ENCODE measurements at regions not wholly inside any gene's neighbourhood (a gene's known extent, or its start where the extent isn't known, plus 50 kb on each side); places are given as distances from the start of the nearest gene placed in this dataset.

DNA sequence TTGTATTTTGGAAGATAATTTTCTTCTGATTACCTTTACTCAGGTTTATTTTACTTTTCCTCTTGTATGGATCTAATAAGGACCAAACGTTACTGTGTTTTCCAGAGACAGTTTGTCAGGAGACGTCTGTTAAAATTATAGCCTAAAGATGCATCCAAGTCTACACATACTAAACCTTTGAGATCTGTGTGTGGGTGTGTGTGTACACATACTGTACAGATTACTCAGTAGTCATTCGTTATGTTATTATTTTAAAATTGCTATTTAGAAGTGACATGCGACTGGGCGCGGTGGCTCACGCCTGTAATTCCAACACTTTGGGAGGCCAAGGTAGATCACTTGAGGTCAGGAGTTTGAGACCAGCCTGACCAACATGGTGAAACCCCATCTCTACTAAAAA, 51.6 kb upstream of the CNTLN start:
- no peaks in the 10 kb centered on the region for H3K9me3 Mint-ChIP-seq
- ChIA-PET POLR2A (no interaction called here), CTCF (no interaction called here)
- H3K36me3 Mint-ChIP-seq (ENCODE audit: low read depth) = no peaks in the 10 kb centered on the region
- H3K4me1 Mint-ChIP-seq = no peaks in the 10 kb centered on the region
- ATAC-seq (ENCODE audit: low read depth) = no peak
- no peaks in the 10 kb centered on the region for H3K27me3 Mint-ChIP-seq
- TF ChIP-seq, protein P1, sequence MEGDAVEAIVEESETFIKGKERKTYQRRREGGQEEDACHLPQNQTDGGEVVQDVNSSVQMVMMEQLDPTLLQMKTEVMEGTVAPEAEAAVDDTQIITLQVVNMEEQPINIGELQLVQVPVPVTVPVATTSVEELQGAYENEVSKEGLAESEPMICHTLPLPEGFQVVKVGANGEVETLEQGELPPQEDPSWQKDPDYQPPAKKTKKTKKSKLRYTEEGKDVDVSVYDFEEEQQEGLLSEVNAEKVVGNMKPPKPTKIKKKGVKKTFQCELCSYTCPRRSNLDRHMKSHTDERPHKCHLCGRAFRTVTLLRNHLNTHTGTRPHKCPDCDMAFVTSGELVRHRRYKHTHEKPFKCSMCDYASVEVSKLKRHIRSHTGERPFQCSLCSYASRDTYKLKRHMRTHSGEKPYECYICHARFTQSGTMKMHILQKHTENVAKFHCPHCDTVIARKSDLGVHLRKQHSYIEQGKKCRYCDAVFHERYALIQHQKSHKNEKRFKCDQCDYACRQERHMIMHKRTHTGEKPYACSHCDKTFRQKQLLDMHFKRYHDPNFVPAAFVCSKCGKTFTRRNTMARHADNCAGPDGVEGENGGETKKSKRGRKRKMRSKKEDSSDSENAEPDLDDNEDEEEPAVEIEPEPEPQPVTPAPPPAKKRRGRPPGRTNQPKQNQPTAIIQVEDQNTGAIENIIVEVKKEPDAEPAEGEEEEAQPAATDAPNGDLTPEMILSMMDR (IDR thresholded peaks at IDR 0.05) = no peak
- intact Hi-C loops (cut with micrococcal nuclease) = no loop called here
- H3K4me3 Mint-ChIP-seq = no peak overlapping the region
- no peak overlapping the region for H3K27ac Mint-ChIP-seq
- no peak for DNase-seq

GRCh38 chr9:17082343-17083064, 52.3 kb upstream of the CNTLN start:
- Mint-ChIP-seq H3K27me3 (no peaks in the 10 kb centered on the region), H3K27ac (no peak overlapping the region), H3K36me3 (ENCODE audit: low read depth) (no peaks in the 10 kb centered on the region), H3K9me3 (no peaks in the 10 kb centered on the region), H3K4me1 (no peaks in the 10 kb centered on the region), H3K4me3 (no peak overlapping the region)
- no peak for DNase-seq
- intact Hi-C loops (cut with micrococcal nuclease) = no loop called here
- TF ChIP-seq, protein P1 (IDR thresholded peaks at IDR 0.05) = no peak
- CTCF ChIA-PET = no interaction called here
- ATAC-seq (ENCODE audit: low read depth) = no peak
- POLR2A ChIA-PET = no interaction called here

DNA sequence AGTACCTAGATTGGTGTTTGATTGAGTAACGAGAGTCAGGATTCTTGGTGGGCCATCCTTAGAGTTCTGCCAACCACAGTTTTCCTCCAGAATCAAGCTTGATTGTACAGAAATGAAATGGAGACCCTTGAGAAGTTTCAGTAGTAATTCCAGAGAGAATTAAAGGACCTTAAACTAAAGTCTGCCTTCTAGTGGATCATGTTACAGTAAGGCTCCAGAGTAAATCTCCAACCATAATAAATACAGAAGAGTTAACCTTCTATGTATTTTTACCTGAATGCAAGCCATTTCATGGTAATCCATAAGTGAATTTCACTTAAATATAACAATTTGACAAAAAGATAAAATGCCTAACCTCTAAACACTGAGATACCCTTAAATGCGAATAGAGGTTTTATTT, 53.0 kb upstream of the CNTLN start:
- TF ChIP-seq, protein P1 (IDR thresholded peaks at IDR 0.05) = no peak
- H3K27me3 Mint-ChIP-seq = no peaks in the 10 kb centered on the region
- H3K4me3 Mint-ChIP-seq = no peak overlapping the region
- CTCF ChIA-PET = no interaction called here
- no peaks in the 10 kb centered on the region for H3K9me3 Mint-ChIP-seq
- intact Hi-C loops (cut with micrococcal nuclease) = no loop called here
- ATAC-seq (ENCODE audit: low read depth) = no peak
- no peak for DNase-seq
- no peaks in the 10 kb centered on the region for H3K36me3 Mint-ChIP-seq (ENCODE audit: low read depth)
- H3K4me1 Mint-ChIP-seq = no peaks in the 10 kb centered on the region
- POLR2A ChIA-PET = no interaction called here
- no peak overlapping the region for H3K27ac Mint-ChIP-seq

- ChIA-PET POLR2A (no interaction called here), CTCF (no interaction called here)
- no peaks in the 10 kb centered on the region for H3K9me3 Mint-ChIP-seq
- H3K4me3 Mint-ChIP-seq = no peak overlapping the region
- H3K36me3 Mint-ChIP-seq (ENCODE audit: low read depth) = no peaks in the 10 kb centered on the region
- TF ChIP-seq, protein P1 (IDR thresholded peaks at IDR 0.05) = no peak
- ATAC-seq (ENCODE audit: low read depth) = no peak
- H3K27me3 Mint-ChIP-seq = no peaks in the 10 kb centered on the region
- no peaks in the 10 kb centered on the region for H3K4me1 Mint-ChIP-seq
- H3K27ac Mint-ChIP-seq = no peak overlapping the region
- no peak for DNase-seq
- intact Hi-C loops (cut with micrococcal nuclease) = no loop called here
Observed at GRCh38 chr9:17081351-17081750, 53.5 kb upstream of the CNTLN start.

DNA sequence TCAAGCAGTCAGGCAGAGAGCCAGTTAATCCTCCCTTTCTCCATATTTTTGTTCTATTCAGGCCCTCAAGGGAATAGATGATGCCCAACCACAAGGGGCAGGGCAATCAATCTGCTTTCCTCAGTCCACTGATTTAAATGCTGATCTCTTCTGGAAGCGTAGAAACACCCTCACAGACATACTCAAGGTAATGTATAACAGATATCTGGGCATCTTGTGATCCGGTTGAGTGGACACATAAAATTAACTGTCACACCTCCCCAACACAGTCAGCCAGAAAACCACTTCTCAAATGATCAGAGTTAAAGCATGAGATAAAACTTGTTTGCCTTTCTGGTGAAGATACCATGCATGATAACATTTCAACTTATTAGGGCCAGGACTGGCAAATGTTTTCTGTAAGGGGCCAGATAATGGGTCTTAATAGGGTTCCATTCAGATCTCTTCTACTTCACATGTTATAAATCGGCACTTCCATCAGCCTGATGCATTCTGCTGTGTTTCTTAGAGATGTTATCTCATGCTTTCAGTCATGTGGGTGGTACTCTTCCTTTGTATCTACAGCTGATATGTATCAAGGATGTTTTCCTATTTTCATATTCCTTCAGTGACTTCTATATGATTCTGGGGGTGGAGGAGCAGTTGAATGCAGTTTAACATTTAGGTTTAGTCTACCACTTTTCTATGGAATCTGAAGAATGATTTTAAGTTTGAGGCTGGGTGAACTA, 58.9 kb upstream of the CNTLN start:
- TF ChIP-seq, protein P1 (IDR thresholded peaks at IDR 0.05) = no peak
- ATAC-seq (ENCODE audit: low read depth) = no peak
- POLR2A ChIA-PET = no interaction called here

More for the DNA sequence above, 58.9 kb upstream of the CNTLN start:
- Mint-ChIP-seq H3K36me3 (ENCODE audit: low read depth) (no peaks in the 10 kb centered on the region), H3K9me3 (no peaks in the 10 kb centered on the region), H3K27me3 (no peaks in the 10 kb centered on the region), H3K4me1 (no peaks in the 10 kb centered on the region), H3K27ac (no peak overlapping the region), H3K4me3 (no peak overlapping the region)
- intact Hi-C loops (cut with micrococcal nuclease) = no loop called here
- DNase-seq = no peak
- CTCF ChIA-PET = no interaction called here

Measured in activated B cell treated with CpG ODN at 0.5 μM for 24 hours (primary cell).